H1 (cell line): ENCODE measurements at regions not wholly inside any gene's neighbourhood (a gene's known extent, or its start where the extent isn't known, plus 50 kb on each side); places are given as distances from the start of the nearest gene placed in this dataset.

Experiments used
- CHD7 ChIP-seq: fragments of 300-600 bp; sonication (generic); IDR thresholded peaks from 2 replicates; pipeline ENCODE4 v1.7.1; 2012; ENCODE audit warnings: low read length, moderate library complexity, mild to moderate bottlenecking, inconsistent platforms; ENCODE audit not compliant: insufficient replicate concordance

- no peak for TF ChIP-seq CHD7
These were observed 461.4 kb upstream of the ZNF608 start (continued) for GRCh38 chr5:125207856-125208255.
